Endodermal cell (in vitro differentiated cells): ENCODE measurements at regions not wholly inside any gene's neighbourhood (a gene's known extent, or its start where the extent isn't known, plus 50 kb on each side); places are given as distances from the start of the nearest gene placed in this dataset.

Experiments used
- DNase-seq: peaks from one replicate; pipeline ENCODE4 v3.0.0-alpha.2; 2017
- H3K27ac ChIP-seq: 2 replicates; pipeline ENCODE4 v1.5.1; 2013; ENCODE audit warnings: mild to moderate bottlenecking, low read depth, low read length, moderate library complexity
- H3K27me3 ChIP-seq: 2 replicates; pipeline ENCODE4 v1.6.1; 2013; ENCODE audit warnings: mild to moderate bottlenecking, low read length, moderate library complexity; ENCODE audit not compliant: insufficient read depth, control insufficient read depth, poor library complexity, severe bottlenecking
- H3K36me3 ChIP-seq: 2 replicates; pipeline ENCODE4 v1.7.0; 2013; ENCODE audit warnings: mild to moderate bottlenecking, low read length, moderate library complexity; ENCODE audit not compliant: control insufficient read depth, insufficient read depth
- H3K4me1 ChIP-seq: one replicate; pipeline ENCODE4 v1.7.0; 2013; ENCODE audit warnings: low read length; ENCODE audit not compliant: control insufficient read depth, insufficient read depth
- H3K4me3 ChIP-seq: 2 replicates; pipeline ENCODE4 v1.5.1; 2013; ENCODE audit warnings: mild to moderate bottlenecking, low read length, moderate library complexity
- H3K9ac ChIP-seq: 2 replicates; pipeline ENCODE4 v1.6.1; 2013; ENCODE audit warnings: mild to moderate bottlenecking, low read length, moderate library complexity; ENCODE audit not compliant: poor library complexity, severe bottlenecking; ENCODE audit errors: extremely low read depth
- H3K9me3 ChIP-seq: 2 replicates; pipeline ENCODE4 v1.6.1; 2013; ENCODE audit warnings: mild to moderate bottlenecking, low read length, moderate library complexity; ENCODE audit not compliant: control insufficient read depth
- H3K27ac Mint-ChIP-seq: 2 replicates; pipeline ENCODE4 v1.8.0; 2020; ENCODE audit warnings: mixed read lengths
- H3K27me3 Mint-ChIP-seq: 2 replicates; pipeline ENCODE4 v1.8.0; 2021; ENCODE audit warnings: mild to moderate bottlenecking, mixed read lengths; ENCODE audit not compliant: insufficient read depth
- H3K36me3 Mint-ChIP-seq: 2 replicates; pipeline ENCODE4 v1.8.0; 2020; ENCODE audit warnings: low read depth, mixed read lengths
- H3K4me1 Mint-ChIP-seq: 2 replicates; pipeline ENCODE4 v1.8.0; 2020; ENCODE audit warnings: mixed read lengths
- H3K4me3 Mint-ChIP-seq: 2 replicates; pipeline ENCODE4 v1.8.0; 2020; ENCODE audit warnings: mild to moderate bottlenecking, moderate library complexity, mixed read lengths
- H3K9me3 Mint-ChIP-seq: 2 replicates; pipeline ENCODE4 v1.8.0; 2020; ENCODE audit warnings: mild to moderate bottlenecking, mixed read lengths
- CTCF ChIP-seq: fragments of 200-600 bp; sonication (generic); conservative IDR thresholded peaks from 2 replicates; pipeline ENCODE4 v1.5.0; 2021; ENCODE audit warnings: antibody characterized with exemption, mild to moderate bottlenecking
- WGBS, 2 experiments: methylation state at CpG; one replicate each; pipeline versions ENCODE4 v1.1.5 to v1.1.7; 2013; ENCODE audit warnings: missing lambda C conversion rate in 2 of 2, mixed read lengths in 1 of 2; ENCODE audit not compliant: insufficient coverage in 1 of 2, insufficient read length in 1 of 2; 5-methylcytosine and 5-hydroxymethylcytosine counted together

GRCh38 chr7:12882710-12883109 is 195.3 kb downstream of the ARL4A start:
- no peak overlapping the region for H3K4me3 Mint-ChIP-seq
- WGBS, 2 experiments, result 80 to 100% methylated on average over 1 of the region's 1 CpG
- no peaks in the 10 kb centered on the region for H3K4me1 Mint-ChIP-seq

GRCh38 chr7:12884033-12884432 is 196.6 kb downstream of the ARL4A start:
- Histone ChIP-seq H3K27me3 (no peaks in the 10 kb centered on the region), H3K27ac (no peak overlapping the region), H3K9me3 (no peaks in the 10 kb centered on the region), H3K4me3 (no peak overlapping the region), H3K9ac (no peak overlapping the region), H3K4me1 (no peaks in the 10 kb centered on the region), H3K36me3 (no peaks in the 10 kb centered on the region)
- no peak for DNase-seq
- H3K27ac Mint-ChIP-seq, result no peak overlapping the region
- no peak for TF ChIP-seq CTCF
- H3K9me3 Mint-ChIP-seq, result no peaks in the 10 kb centered on the region
- H3K27me3 Mint-ChIP-seq, result no peaks in the 10 kb centered on the region
- H3K4me1 Mint-ChIP-seq, result no peaks in the 10 kb centered on the region
- no peaks in the 10 kb centered on the region for H3K36me3 Mint-ChIP-seq
- 86% methylated on average over 1 of the region's 1 CpG; no CpG with 5 or more reads in 1 of the 2 experiments for WGBS, 2 experiments
- H3K4me3 Mint-ChIP-seq, result no peak overlapping the region

More at GRCh38 chr7:12882710-12883109, 195.3 kb downstream of the ARL4A start:
- DNase-seq, result no peak
- Mint-ChIP-seq H3K36me3 (no peaks in the 10 kb centered on the region), H3K27me3 (no peaks in the 10 kb centered on the region), H3K9me3 (no peaks in the 10 kb centered on the region), H3K27ac (no peak overlapping the region)
- Histone ChIP-seq H3K4me3 (no peak overlapping the region), H3K27me3 (no peaks in the 10 kb centered on the region), H3K36me3 (no peaks in the 10 kb centered on the region), H3K4me1 (no peaks in the 10 kb centered on the region), H3K27ac (no peak overlapping the region), H3K9me3 (no peaks in the 10 kb centered on the region), H3K9ac (no peak overlapping the region)
- TF ChIP-seq CTCF, result no peak

- H3K36me3 Mint-ChIP-seq, result no peaks in the 10 kb centered on the region
- DNase-seq, result no peak
- H3K36me3 ChIP-seq, result no peaks in the 10 kb centered on the region
- H3K4me3 ChIP-seq, result no peak overlapping the region
- no peak overlapping the region for H3K27ac ChIP-seq
- H3K27me3 ChIP-seq, result no peaks in the 10 kb centered on the region
- no peak for TF ChIP-seq CTCF
- H3K9me3 ChIP-seq, result no peaks in the 10 kb centered on the region
- no peak overlapping the region for H3K4me3 Mint-ChIP-seq
- no peaks in the 10 kb centered on the region for H3K27me3 Mint-ChIP-seq
- H3K9me3 Mint-ChIP-seq, result no peaks in the 10 kb centered on the region
- H3K9ac ChIP-seq, result no peak overlapping the region
- no peaks in the 10 kb centered on the region for H3K4me1 ChIP-seq
- no peaks in the 10 kb centered on the region for H3K4me1 Mint-ChIP-seq
- H3K27ac Mint-ChIP-seq, result no peak overlapping the region
- WGBS, 2 experiments, result 49 to 76% methylated on average over 2 to 3 of the region's 3 CpGs
Observed at GRCh38 chr7:12884856-12885440, 197.5 kb downstream of the ARL4A start.
